HT1080 (cell line): ENCODE measurements at regions not wholly inside any gene's neighbourhood (a gene's known extent, or its start where the extent isn't known, plus 50 kb on each side); places are given as distances from the start of the nearest gene placed in this dataset.
A peak's percentile ranks its signal among the peaks of the same experiment; 100 is the strongest.

ENCODE experiments used
- DNase-seq: peaks from one replicate; pipeline ENCODE4 v3.0.0-alpha.2; 2015; ENCODE audit warnings: low read depth

DNA sequence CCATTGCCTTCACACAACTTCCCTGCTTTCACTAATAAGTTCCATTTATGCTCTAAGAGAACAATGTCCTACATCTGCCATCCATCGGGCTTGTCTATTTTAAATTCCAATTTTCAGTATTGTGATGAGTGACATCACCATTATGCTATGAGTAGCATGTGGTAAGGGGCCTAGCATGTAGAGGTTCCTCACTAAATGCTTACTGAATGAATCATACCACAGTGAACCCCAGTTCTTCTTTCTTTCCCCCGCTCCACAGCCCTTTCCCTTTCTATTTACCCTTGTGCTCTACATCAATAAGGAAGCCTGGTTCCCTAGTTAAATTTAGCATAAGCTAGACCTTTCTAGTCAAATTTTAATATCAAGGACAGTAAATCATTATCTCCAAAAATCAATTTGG is 195.0 kb upstream of the RGS18 start:
- DNase-seq = peak; percentile 47

DNA sequence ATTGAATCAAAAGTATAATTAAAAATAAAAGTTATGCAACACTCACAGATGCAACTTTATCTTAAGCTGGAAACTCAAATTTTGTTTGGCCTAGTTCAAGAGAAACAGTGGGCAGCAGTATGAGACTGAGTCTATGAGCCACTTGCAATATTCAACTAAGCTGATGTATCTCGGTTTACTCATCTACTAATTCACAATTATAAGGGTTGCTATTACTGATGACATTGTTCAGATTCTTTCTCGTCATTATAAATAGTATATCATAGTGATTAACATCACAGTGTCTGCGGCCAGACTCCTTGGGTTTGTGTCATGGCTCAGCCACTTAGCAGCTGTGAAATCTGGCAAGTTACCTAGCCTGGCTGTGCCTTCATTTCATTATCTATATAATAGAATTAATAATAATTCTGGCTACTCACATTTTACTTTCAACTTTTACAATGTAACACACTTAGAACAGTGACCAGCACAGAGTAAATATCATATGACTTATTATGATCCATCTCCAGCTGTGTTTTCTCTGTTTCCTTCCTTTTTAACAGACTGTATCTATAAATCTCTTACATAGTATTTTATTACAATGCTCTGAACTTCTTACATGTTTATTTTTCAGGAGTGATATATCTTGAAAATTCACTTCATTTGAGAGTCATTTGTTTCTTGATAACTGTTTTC is 194.3 kb upstream of the RGS18 start:
- DNase-seq = no peak

GRCh38 chr1:191969290-191969689 is 189.0 kb upstream of the RGS18 start:
- DNase-seq = no peak

DNA sequence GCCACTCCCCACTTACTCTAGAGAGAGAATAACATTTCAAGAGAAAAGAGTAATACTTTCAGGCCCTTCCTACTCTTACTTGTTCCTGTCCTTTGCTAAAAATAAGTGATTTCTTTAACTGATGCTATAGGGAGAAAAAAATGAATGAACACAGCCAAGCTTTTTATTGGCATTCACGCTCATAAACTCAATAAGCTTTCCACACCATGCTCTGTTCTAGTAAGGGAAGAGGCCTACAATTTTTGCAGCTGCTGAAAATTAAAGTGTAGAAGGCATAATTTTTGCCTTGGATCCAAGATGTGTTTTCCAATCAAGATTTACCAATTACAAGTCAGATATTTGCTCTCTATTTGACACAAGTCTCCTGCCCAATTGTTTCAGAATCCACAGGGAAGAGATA is 188.1 kb upstream of the RGS18 start:
- DNase-seq = no peak

DNA sequence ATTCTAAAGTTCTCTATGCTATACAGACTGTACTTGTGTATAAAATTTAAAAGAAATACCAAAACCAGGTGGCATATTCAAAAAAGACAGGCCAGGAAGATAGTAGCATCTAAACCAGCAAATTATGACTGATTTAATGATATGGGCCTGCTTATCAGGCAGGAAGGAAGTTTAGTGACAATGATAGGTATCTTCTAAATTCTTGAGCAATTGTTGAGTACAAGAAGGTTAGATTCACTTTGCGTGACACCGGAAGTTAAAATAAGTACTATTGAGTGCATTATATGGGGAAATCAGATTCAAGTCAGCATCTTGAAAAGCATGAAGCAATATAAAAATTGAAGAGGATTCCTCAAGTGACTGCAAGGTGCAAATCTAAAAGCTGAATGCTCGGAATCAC is 186.8 kb upstream of the RGS18 start:
- DNase-seq = no peak

DNA sequence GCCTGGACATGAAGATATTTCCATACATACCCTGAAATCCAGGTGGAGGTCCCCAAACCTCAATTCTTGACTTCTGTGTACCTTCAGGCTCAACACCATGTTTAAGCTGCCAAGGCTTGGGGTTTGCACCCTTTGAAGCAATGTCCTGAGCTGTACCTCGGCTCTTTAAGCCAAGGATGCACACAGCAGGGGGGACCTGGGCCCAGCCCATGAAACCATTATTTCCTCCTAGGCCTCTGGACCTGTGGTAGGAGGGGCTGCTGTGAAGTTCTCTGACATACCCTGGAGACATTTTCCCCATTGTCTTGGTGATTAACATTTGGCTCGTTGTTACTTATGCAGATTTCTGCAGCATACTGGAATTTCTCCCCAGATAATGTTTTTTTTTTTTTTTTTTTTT is 184.3 kb upstream of the RGS18 start:
- no peak for DNase-seq

GRCh38 chr1:191977874-191978506 is 180.3 kb upstream of the RGS18 start:
- DNase-seq = no peak

DNA sequence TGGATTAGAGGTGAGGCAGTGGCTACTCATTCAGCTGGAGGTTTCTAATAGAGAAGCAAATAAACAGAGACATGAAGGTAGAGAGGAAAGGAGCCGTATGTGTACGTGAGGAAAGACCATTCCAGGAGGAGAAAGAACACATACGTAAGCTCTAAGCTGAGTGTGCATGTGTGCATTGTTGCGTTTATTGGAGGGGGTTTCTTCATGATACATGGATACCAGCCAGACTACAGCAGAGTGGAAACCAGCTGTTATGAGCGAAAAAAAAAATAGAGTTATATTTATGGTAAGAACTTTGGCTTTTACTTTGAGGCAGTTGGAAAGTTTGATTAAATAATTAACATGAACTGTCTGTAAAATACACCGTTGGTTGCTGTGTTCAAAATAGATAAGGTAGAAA is 173.4 kb upstream of the RGS18 start:
- DNase-seq = no peak

GRCh38 chr1:191992118-191992517 is 166.1 kb upstream of the RGS18 start:
- DNase-seq = no peak

DNA sequence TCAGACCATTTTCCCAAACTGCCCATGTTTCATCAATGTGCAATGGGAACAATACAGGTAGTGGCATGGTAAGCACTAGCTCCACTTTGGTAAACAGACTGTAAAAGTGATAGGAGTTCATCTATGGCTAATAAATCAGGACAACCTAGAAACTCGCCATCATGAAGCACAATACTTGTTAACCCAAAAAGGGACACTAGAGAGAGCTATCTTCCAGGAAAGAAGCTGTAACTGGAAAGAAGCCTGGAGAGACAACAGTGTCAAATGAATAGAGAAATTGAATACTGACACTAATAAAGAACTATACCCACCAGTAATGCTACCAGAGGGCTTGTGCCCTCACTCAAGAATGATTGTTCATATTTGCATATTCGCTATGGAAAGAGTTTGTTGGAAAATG is 164.7 kb upstream of the RGS18 start:
- peak; percentile 12 for DNase-seq

DNA sequence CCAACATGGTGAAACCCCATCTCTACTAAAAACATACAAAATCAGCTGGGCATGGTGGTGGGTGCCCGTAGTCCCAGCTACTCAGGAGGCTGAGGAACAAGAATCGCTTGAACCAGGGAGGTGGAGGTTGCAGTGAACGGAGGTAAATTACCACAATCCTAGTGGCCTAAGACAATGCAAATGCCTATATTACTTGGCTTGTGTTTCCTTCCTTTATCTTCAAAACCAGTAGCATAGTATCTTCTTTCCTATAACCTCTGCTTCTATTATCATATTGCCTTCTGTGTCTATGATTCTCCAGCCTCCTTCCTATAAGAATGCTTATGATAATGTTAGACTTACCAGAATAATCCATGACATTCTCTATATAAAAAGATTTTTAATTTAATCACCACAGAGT is 156.2 kb upstream of the RGS18 start:
- DNase-seq = no peak

DNA sequence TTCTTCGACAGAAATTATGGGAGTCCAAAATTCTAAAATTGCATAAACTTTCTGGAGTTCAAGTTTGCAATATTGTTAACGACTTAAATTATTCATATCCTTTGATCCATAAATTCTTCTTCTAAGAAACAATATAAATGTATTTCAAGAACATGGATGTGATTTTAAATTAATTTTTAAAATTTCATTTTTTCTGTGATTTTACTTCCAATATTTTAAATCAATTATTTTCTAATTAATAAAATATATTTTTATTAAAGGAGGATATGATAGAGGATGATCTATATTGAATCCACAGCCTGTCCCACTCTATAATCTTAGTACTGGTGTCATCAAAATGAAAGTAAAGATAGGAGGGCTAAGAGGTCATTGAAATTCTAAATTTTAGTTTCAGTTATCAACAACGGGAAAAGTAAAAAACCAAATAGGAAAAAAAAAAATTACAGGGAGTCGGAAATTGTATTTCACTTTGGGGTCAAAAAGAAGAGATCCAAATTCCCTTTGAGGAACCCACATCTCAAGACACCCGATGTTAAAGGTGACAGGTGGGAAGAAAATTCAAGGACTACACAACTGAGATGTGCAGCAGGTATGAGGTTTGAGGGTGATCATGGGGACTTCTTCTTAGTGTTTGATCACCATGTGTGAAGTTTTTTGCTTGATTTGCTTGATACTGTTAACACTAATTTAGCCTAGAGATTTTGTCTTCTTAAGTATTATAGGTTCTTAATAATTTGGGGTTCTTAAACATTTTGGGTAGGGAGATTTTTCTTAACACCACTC is 154.8 kb upstream of the RGS18 start:
- DNase-seq = no peak

DNA sequence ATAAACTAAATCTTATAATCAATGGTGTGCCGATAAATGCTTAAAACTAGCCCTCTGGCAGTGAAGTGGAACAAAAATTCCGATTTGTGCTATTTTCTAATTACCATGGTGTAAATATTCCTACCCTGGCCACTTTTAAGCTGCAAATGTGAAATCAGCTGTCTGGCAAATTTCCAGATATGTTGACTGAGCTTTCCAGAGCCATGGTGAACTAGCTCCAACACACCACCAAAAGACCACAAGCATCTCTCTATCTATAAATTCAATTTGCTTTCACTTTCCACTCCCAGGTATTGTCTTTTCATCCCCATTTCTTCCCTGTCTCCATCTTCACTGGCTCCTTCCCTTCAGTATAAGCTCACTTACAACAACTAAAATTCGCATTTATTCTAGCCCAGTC is 152.3 kb upstream of the RGS18 start:
- DNase-seq = no peak

DNA sequence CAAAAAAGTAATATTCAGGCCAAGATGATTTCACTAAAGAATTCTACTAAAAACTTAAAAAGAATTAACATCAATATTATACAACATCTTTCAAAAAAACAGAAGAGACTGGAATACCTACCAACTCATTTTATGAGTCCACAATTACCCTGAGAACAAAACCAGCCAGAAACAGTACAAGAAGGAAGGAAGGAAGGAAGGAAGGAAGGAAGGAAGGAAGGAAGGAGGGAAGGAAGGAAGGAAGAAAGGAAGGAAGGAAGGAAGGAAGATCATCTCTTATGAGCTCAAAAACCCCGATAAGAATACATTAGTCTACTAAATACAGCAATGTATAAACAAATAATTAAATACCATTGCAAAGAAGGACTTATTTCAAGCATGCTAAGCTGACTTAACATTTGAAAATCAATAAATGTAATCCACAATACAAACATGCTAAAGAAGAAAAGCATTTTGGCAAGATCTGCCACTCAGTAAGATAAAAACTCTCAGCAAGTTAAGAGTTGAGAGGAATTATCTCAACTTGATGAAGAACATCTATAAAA is 149.9 kb upstream of the RGS18 start:
- no peak for DNase-seq

- no peak for DNase-seq
These were observed 147.9 kb upstream of the RGS18 start for GRCh38 chr1:192010406-192010805.

DNA sequence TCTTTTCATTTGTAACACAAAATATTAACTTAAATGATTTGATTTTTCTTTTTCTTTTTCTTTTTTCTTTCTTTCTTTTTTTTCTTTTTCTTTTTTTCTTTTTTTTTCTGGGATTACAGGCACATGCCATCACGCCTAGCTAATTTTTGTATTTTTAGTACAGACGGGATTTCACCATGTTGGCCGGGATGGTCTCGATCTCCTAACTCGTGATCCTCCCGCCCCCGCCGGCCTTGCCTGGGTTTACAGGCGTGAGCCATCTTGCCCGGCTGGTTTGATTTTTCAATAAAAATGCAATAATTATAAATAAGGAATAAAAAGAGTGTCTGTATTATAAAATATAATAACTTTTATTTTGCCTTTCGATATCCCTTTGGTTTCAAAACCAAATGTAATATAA is 146.7 kb upstream of the RGS18 start:
- DNase-seq = no peak

DNA sequence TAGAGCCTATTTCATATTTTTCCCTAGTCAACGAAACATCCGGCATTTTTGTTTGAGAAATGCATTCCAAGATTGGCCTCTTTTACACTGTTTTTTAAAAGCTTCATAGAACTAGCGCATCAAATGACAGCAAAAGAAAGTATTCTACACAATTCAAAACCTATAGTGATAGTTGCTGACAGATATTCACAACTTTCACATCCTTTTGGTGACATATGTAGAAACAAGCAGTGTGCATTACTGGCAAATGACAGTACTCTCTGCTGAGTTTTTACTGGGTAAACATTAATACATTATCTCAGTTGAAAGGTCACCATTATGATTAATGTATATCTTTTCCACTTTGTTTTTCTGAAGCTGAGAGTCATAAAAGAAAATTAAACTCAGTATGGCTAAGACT is 135.4 kb upstream of the RGS18 start:
- DNase-seq = no peak

DNA sequence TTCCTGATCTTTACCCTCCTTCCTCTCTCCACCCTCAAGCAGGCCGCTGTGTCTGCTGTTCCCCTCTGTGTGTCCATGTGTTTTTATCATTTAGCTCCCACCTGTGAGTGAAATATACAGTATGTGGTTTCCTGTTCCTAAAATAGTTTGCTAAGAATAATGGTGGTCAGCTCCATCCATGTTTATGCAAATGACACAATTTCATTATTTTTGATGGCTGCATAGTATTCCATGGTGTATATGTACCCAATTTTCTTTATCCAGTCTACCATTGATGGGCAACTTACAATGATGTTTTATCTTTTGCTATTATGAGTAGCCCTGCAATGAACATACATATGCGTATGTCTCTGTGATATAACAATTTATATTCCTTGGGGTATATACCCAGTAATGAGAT is 133.4 kb upstream of the RGS18 start:
- no peak for DNase-seq

DNA sequence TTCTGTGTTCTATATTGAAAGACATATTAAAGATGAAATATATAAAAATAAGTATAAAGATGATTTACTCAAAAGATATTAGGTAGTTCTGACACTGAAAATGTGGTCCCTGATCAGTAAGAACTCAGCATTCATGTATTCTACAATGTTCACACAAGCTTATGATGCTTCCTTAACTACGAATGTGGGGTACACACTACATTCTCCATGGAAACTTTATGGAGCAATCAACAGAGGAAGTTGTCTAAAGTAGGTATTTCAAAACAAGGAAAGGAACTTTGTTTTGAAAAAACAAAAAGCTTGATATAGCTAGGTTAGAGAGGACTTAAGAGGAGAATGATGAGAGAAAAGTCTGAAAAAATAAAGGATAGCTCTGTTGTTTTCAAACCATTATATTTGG is 119.7 kb upstream of the RGS18 start:
- no peak for DNase-seq

- DNase-seq = no peak
These were observed 113.1 kb upstream of the RGS18 start for GRCh38 chr1:192045131-192045530.

- no peak for DNase-seq
These were observed 104.7 kb upstream of the RGS18 start for GRCh38 chr1:192053531-192053971.

GRCh38 chr1:192057766-192058165 is 100.5 kb upstream of the RGS18 start:
- DNase-seq = no peak
